K562 (cell line): ENCODE measurements at regions not wholly inside any gene's neighbourhood (a gene's known extent, or its start where the extent isn't known, plus 50 kb on each side); places are given as distances from the start of the nearest gene placed in this dataset.

Experiments
- FOXO4 ChIP-seq: fragments of 450-650 bp; formaldehyde crosslinking; IDR thresholded peaks from 2 replicates; pipeline ENCODE4 v1.4.0; 2020; ENCODE audit warnings: mild to moderate bottlenecking, moderate library complexity
- HMG20A ChIP-seq: fragments of 450-650 bp; formaldehyde crosslinking; conservative IDR thresholded peaks from 2 replicates; pipeline ENCODE4 v1.4.0; 2020; ENCODE audit warnings: mild to moderate bottlenecking, mixed read lengths
- JUND ChIP-seq, 2 experiments: IDR thresholded peaks; 2 replicates in 1 of 2; 3 replicates in 1 of 2; pipeline ENCODE4 v1.6.1; 2011; ENCODE audit warnings: borderline replicate concordance in 2 of 2, low read depth in 2 of 2, low read length in 2 of 2, improper control_type of control experiment in 1 of 2, missing biosample characterization in 1 of 2, missing genetic modification characterization in 1 of 2, missing genetic modification reagents in 1 of 2
- MAFF ChIP-seq: IDR thresholded peaks from 2 replicates; pipeline ENCODE4 v1.6.1; 2012; ENCODE audit warnings: low read length, improper control_type of control experiment
- MYNN ChIP-seq, 2 experiments: sonication (generic); formaldehyde crosslinking in 1 of 2; IDR thresholded peaks; 2 replicates each; pipeline versions ENCODE4 v1.5.0 to v1.6.1; 2016 to 2020; ENCODE audit warnings: antibody characterized with exemption in 1 of 2, missing genetic modification reagents in 1 of 2
- NR2C2 ChIP-seq, 2 experiments: fragments of 200-800 bp in 1 of 2; sonication (Bioruptor generic) in 1 of 2; sonication (generic) in 1 of 2; formaldehyde crosslinking in 1 of 2; IDR thresholded peaks; 2 replicates each; pipeline versions ENCODE4 v1.6.1 to v1.8.0; 2016 to 2022; ENCODE audit warnings: mild to moderate bottlenecking in 1 of 2, missing compliant biosample characterization in 1 of 2, missing genetic modification characterization in 1 of 2, missing genetic modification reagents in 1 of 2
- POLR2A ChIP-seq: fragments of 450-650 bp; conservative IDR thresholded peaks from 2 replicates; pipeline ENCODE4 v1.6.1; 2016
- ZSCAN29 ChIP-seq: fragments of 450-650 bp; IDR thresholded peaks from 2 replicates; pipeline ENCODE4 v1.6.1; 2017

- no peak for TF ChIP-seq JUND (IDR thresholded peaks at IDR 0.05; ENCODE audit: borderline replicate concordance, low read depth, low read length)
- TF ChIP-seq JUND (tag; IDR thresholded peaks at IDR 0.05; ENCODE audit: borderline replicate concordance, low read depth, low read length), result no peak
- TF ChIP-seq MAFF, result peak; percentile 58; the same call in 1 of the 2 replicates
- TF ChIP-seq HMG20A (CRISPR knock-in tag), result no peak
- no peak for TF ChIP-seq ZSCAN29
- no peak for TF ChIP-seq POLR2A
- TF ChIP-seq NR2C2 (CRISPR knock-in tag; IDR thresholded peaks at IDR 0.05), result no peak
- no peak for TF ChIP-seq NR2C2 (tag; IDR thresholded peaks at IDR 0.05)
- no peak for TF ChIP-seq MYNN (IDR thresholded peaks at IDR 0.05)
- TF ChIP-seq MYNN (CRISPR knock-in tag; IDR thresholded peaks at IDR 0.05), result no peak
- TF ChIP-seq FOXO4, result no peak
These were observed 265.0 kb downstream of the OPA1 start for GRCh38 chr3:193857996-193858395.
